Stimulated activated memory B cell treated with anti-CD40 and anti-IgM and Interleukin-4, amounts not matched to agents 10 μg/mL and 1 μg/mL and 100 μg/mL, for 72 hours (primary cell): ENCODE measurements at regions not wholly inside any gene's neighbourhood (a gene's known extent, or its start where the extent isn't known, plus 50 kb on each side); places are given as distances from the start of the nearest gene placed in this dataset.
"Not testable (repeated sequence)": the region's sequence is repeated elsewhere in the genome, so short reads cannot be mapped to it uniquely, and the experiment has no call there.

Source experiments
- ATAC-seq: fragments of 150-1000 bp; cut with Tn5 transposase; 2 replicates; pipeline ENCODE4 v1.10.0; 2021
- H3K27ac Mint-ChIP-seq: one replicate; pipeline ENCODE4 v1.8.0; 2022; ENCODE audit warnings: mild to moderate bottlenecking, mixed read lengths
- H3K27me3 Mint-ChIP-seq: one replicate; pipeline ENCODE4 v1.8.0; 2022; ENCODE audit warnings: mixed read lengths
- H3K36me3 Mint-ChIP-seq: one replicate; pipeline ENCODE4 v1.8.0; 2022; ENCODE audit warnings: mixed read lengths
- H3K4me1 Mint-ChIP-seq: one replicate; pipeline ENCODE4 v1.8.0; 2022; ENCODE audit warnings: mixed read lengths
- H3K4me3 Mint-ChIP-seq: one replicate; pipeline ENCODE4 v1.8.0; 2022; ENCODE audit warnings: mild to moderate bottlenecking, moderate library complexity, mixed read lengths
- H3K9me3 Mint-ChIP-seq: one replicate; pipeline ENCODE4 v1.8.0; 2022; ENCODE audit warnings: mixed read lengths

DNA sequence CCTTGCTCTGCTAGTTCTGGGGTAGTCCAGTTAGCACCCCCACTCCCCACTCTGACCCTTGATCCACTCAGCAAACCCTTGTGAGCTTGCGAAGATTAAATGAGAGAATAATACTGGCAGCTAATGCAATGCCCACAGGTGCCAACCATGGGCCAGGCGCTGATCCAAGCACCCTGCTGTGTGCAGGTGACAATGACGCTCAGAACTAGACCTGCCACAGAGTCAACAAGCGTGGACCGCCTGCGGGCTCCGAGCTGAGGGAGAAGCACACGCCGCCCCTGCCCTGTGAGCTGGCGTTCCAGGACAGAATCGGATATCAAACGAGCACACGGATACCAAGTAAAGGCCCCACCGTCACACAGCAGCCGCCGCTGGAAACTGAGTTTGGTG, 129.2 kb downstream of the FAM53A start:
- no peak overlapping the region for H3K27ac Mint-ChIP-seq
- ATAC-seq, result no peak
- no peaks in the 10 kb centered on the region for H3K36me3 Mint-ChIP-seq
- H3K4me3 Mint-ChIP-seq, result no peak overlapping the region
- H3K4me1 Mint-ChIP-seq, result peaks cover 10% of the 10 kb centered on the region
- peaks cover 83% of the 10 kb centered on the region for H3K27me3 Mint-ChIP-seq
- H3K9me3 Mint-ChIP-seq, result no peaks in the 10 kb centered on the region

DNA sequence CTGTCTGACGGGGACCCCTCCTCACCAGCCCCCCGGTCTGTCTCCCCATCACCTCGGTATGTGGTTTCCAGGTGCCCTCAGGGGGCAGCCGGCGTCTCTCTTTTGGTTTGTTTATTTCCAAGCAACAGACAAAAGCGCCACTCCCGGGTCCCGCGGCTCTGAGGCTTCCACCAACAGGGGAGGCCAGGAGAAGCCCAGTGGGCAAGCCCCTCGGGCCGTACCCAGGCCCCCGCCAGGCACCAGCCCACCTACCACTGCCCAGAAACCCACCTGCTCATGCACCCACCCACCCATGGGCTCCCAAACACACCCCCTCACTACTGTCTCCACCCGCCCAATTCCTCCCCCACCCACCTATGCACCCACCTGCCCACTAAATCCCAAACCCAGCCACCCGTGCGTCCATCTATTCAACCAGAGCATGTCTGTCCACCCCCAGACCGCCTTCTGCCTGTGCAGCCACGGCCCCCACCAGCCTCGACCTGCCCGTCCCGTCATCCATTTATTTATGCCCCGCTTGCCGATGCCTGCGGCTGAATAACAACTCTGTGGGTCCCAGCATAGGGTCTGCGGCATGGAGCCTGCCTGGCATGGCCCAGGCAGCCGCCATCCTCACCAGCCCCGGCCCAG, 129.8 kb downstream of the FAM53A start:
- Mint-ChIP-seq H3K27ac (no peak overlapping the region), H3K36me3 (no peaks in the 10 kb centered on the region), H3K27me3 (peaks cover 83% of the 10 kb centered on the region), H3K4me1 (peaks cover 10% of the 10 kb centered on the region), H3K4me3 (no peak overlapping the region), H3K9me3 (no peaks in the 10 kb centered on the region)
- ATAC-seq, result no peak

DNA sequence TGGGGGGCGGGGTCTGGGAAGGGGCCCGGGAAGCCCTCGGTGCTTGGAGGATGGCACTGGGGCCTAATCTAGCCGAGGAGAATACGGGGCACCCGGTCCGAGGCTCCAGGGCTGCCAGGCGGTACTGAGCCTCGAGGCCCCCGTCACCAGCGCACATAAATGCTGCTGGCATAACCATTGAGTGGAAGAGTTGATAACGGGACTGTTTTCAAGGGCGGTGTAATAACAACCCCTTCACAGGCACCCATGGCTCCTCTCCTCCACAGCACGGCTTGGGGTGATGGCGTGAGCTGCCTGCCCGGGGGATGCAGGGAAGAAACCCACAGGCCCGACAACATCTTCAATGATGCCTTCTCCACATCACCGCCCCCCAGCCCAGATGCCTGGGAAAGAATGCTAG, 130.7 kb downstream of the FAM53A start:
- Mint-ChIP-seq H3K27ac (no peak overlapping the region), H3K4me1 (peaks cover 18% of the 10 kb centered on the region)

GRCh38 chr4:1552451-1552850, 131.7 kb downstream of the FAM53A start:
- ATAC-seq, result no peak
- Mint-ChIP-seq H3K36me3 (no peaks in the 10 kb centered on the region), H3K4me1 (peaks cover 20% of the 10 kb centered on the region), H3K27ac (no peak overlapping the region), H3K9me3 (no peaks in the 10 kb centered on the region), H3K4me3 (no peak overlapping the region), H3K27me3 (peaks cover 83% of the 10 kb centered on the region)

More for the DNA sequence above, 130.7 kb downstream of the FAM53A start:
- Mint-ChIP-seq H3K9me3 (no peaks in the 10 kb centered on the region), H3K4me3 (no peak overlapping the region), H3K27me3 (peaks cover 83% of the 10 kb centered on the region), H3K36me3 (no peaks in the 10 kb centered on the region)
- ATAC-seq, result no peak

DNA sequence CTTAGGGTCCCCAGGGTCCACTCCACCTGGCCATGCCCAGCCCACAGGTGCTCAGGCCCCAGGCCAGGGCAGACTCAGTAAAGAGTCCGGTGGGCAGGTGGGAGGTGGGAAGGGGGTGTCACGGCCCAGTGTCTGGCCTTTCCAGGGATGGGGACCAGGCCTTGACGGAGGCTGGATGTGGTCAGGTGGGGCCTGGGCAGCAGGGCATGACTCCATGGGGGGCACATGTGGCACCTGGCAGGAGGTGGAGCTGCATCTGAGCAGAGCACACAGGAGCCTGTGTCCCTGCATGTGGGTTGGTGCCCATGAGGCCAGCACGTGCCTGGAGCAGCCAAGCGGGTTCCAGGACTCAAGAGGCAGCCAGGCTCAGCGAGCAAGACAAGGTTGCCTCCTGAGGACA, 132.9 kb downstream of the FAM53A start:
- peaks cover 12% of the 10 kb centered on the region for H3K4me1 Mint-ChIP-seq
- no peak for ATAC-seq
- H3K4me3 Mint-ChIP-seq, result no peak overlapping the region
- peaks cover 80% of the 10 kb centered on the region for H3K27me3 Mint-ChIP-seq
- no peaks in the 10 kb centered on the region for H3K9me3 Mint-ChIP-seq
- H3K27ac Mint-ChIP-seq, result no peak overlapping the region
- no peaks in the 10 kb centered on the region for H3K36me3 Mint-ChIP-seq

GRCh38 chr4:1550122-1551070, 133.7 kb downstream of the FAM53A start:
- H3K4me3 Mint-ChIP-seq, result no peak overlapping the region
- H3K9me3 Mint-ChIP-seq, result no peaks in the 10 kb centered on the region
- no peak for ATAC-seq
- H3K4me1 Mint-ChIP-seq, result peaks cover 10% of the 10 kb centered on the region
- no peak overlapping the region for H3K27ac Mint-ChIP-seq
- no peaks in the 10 kb centered on the region for H3K36me3 Mint-ChIP-seq
- peaks cover 77% of the 10 kb centered on the region for H3K27me3 Mint-ChIP-seq

DNA sequence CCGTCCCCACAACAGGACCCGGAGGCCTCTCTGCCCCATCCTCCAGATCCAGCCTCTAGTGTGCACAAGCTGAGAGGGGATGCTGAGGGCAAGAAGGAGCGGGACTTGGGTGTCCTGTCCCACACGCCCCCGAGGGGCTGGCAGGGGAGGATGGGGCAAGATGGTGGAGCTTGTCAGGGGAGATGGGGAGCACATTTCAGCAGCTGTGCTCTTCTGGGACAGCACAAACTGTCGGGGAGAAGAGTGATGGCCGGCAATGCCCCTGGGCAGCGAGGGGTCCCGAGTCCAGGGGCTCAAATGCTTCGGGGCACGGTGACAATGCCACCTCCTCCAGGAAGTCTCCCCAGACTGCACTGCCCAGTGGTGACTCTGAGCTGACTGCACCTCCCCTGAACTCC, 134.5 kb downstream of the FAM53A start:
- Mint-ChIP-seq H3K27ac (no peak overlapping the region), H3K4me1 (peaks cover 10% of the 10 kb centered on the region), H3K27me3 (peaks cover 69% of the 10 kb centered on the region), H3K36me3 (no peaks in the 10 kb centered on the region), H3K4me3 (no peak overlapping the region), H3K9me3 (no peaks in the 10 kb centered on the region)
- peak; percentile 7 for ATAC-seq

DNA sequence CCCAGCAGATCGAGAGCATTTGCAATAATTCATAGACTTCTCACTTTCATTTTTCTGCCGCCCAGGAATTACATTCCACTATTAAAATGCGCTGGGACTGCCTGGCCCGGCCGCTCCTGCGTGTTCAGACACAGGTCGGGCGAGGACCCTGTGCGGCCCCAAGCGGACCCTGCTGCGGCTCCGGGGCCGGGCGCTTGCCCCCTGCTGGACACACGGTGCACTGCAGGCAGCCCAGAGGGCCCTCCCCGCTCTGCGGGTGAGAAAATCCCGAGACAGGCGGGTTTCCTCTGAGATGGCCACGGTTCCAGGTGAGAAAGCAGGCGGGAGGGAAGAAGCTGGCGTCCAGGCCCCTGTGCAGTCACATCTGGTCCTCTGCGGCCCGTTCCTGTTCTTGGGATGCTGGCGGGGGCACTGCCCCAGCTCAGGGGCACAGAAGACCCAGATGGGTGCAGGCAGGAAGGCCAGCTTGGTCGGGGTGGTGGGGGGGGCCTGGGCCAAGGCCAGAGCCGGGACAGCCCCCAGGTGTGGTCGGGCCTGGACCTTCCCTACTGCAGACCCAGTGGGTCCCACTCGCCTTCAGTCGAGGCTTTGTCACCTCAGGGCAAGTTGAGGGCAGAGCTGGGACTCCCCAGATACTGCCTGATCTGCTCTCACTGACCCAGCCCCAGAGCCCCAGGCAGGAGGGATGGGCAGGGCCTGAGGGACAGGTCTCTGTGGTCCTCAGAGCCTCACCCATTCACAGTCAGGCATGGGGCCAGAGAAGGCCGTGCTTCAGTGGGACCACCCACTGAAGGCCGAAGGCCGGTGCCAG, 135.1 kb downstream of the FAM53A start:
- ATAC-seq, result peak; percentile 74
- H3K9me3 Mint-ChIP-seq, H3K27ac Mint-ChIP-seq, H3K36me3 Mint-ChIP-seq: not testable (repeated sequence)
- Mint-ChIP-seq H3K4me1 (peaks cover 10% of the 10 kb centered on the region), H3K4me3 (peak overlapping the region; percentile 36), H3K27me3 (peaks cover 63% of the 10 kb centered on the region)

DNA sequence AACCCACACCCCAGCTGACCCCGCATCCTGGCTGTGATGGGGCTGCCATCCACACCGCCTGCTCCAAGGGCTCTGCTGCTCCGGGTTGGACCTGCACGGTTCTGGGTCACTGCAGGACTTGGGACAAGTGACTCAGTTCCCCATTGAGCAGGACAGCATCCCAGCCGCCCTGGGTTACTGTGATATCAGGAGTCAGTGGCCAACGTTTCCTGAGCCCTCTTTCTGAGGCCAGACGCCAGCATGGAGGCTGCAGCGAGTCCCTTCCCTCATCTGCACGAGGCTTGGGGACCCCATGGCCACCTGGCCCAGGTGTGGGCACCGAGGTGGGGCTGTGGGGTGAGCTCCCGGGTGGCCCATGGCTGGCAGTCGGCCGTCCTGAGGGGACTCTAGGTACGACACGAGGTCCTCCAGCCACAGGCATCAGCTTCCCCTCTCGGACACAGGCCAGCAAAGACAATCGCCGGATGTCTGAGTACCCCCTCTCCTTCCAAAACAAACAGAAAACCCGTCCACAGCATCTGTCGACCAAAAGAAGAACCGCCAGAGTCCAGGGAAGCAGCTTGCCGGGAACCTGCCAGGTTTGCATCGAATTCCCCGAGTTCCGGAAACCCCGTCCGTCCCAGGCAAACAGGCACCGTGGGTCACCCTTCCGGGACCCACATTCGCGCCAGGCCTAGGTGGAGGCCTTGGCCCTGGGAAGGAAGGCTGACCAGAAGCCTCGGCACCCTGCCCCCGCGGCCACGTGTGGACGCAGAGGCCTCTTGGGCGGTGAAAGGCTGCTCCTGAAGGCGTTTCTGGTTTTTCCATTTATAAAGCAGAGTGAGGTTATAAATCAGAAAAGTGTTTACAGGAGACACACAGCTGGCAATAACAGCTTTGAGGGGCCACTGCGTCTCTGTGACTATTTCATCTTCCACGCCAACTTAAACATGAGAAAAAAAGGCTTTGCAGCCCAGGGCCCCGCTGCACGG, 136.0 kb downstream of the FAM53A start:
- Mint-ChIP-seq H3K27ac (no peak overlapping the region), H3K4me1 (peaks cover 10% of the 10 kb centered on the region), H3K9me3 (no peaks in the 10 kb centered on the region), H3K4me3 (peak overlapping the region; percentile 36), H3K36me3 (no peaks in the 10 kb centered on the region), H3K27me3 (peaks cover 55% of the 10 kb centered on the region)
- no peak for ATAC-seq

GRCh38 chr4:1547131-1547855, 136.8 kb downstream of the FAM53A start:
- Mint-ChIP-seq H3K36me3 (no peaks in the 10 kb centered on the region), H3K27me3 (peaks cover 61% of the 10 kb centered on the region), H3K4me3 (no peak overlapping the region), H3K4me1 (peaks cover 10% of the 10 kb centered on the region), H3K9me3 (no peaks in the 10 kb centered on the region), H3K27ac (no peak overlapping the region)
- no peak for ATAC-seq

GRCh38 chr4:1544861-1545281, 138.6 kb upstream of the NKX1-1 start:
- H3K36me3 Mint-ChIP-seq, result no peaks in the 10 kb centered on the region
- no peak overlapping the region for H3K4me3 Mint-ChIP-seq
- H3K4me1 Mint-ChIP-seq, result peaks cover 10% of the 10 kb centered on the region
- H3K27me3 Mint-ChIP-seq, result peaks cover 47% of the 10 kb centered on the region
- H3K9me3 Mint-ChIP-seq, result no peaks in the 10 kb centered on the region
- no peak overlapping the region for H3K27ac Mint-ChIP-seq
- ATAC-seq, result no peak

GRCh38 chr4:1544435-1544834, 138.2 kb upstream of the NKX1-1 start:
- peaks cover 43% of the 10 kb centered on the region for H3K27me3 Mint-ChIP-seq
- not testable (repeated sequence) for H3K27ac Mint-ChIP-seq
- peaks cover 10% of the 10 kb centered on the region for H3K4me1 Mint-ChIP-seq

DNA sequence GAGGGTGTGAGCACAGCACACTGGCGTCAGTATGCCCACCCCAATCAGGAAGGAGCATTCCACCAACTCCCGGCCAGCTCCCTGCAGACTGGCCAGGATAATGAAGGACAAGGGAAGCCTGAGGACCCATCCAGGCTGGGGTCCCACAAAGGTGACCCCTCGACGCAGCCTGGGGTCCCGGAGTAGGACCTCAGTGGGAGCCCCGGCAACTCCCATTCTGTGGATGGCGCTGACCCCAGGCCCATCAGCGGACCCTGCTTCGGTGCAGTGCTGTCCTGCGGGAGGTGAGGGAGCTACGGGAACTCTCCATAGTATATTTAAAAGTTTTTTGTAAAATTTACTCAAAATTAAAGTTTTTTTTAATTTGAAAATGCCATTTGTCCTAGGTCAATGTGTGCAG, 137.7 kb upstream of the NKX1-1 start:
- peaks cover 38% of the 10 kb centered on the region for H3K27me3 Mint-ChIP-seq
- no peak overlapping the region for H3K27ac Mint-ChIP-seq
- H3K4me1 Mint-ChIP-seq, result peaks cover 8% of the 10 kb centered on the region
- no peak overlapping the region for H3K4me3 Mint-ChIP-seq
- H3K36me3 Mint-ChIP-seq, result no peaks in the 10 kb centered on the region
- H3K9me3 Mint-ChIP-seq, result no peaks in the 10 kb centered on the region
- no peak for ATAC-seq

More at GRCh38 chr4:1544435-1544834, 138.2 kb upstream of the NKX1-1 start:
- not testable (repeated sequence) for ATAC-seq, H3K36me3 Mint-ChIP-seq, H3K4me3 Mint-ChIP-seq, H3K9me3 Mint-ChIP-seq

- H3K4me3 Mint-ChIP-seq, result no peak overlapping the region
- H3K36me3 Mint-ChIP-seq, result no peaks in the 10 kb centered on the region
- ATAC-seq, result no peak
- H3K4me1 Mint-ChIP-seq, result peaks cover 4% of the 10 kb centered on the region
- peaks cover 34% of the 10 kb centered on the region for H3K27me3 Mint-ChIP-seq
- no peak overlapping the region for H3K27ac Mint-ChIP-seq
- no peaks in the 10 kb centered on the region for H3K9me3 Mint-ChIP-seq
Measured at GRCh38 chr4:1543561-1543960, 137.3 kb upstream of the NKX1-1 start.
